Parathyroid adenoma (tissue), 2 donors: ENCODE measurements at regions not wholly inside any gene's neighbourhood (a gene's known extent, or its start where the extent isn't known, plus 50 kb on each side); places are given as distances from the start of the nearest gene placed in this dataset.

Experiments
- H2AFZ ChIP-seq: fragments of 300-600 bp; sonication (generic); one replicate; pipeline ENCODE4 v1.7.0; 2017; ENCODE audit warnings: antibody characterized with exemption, mild to moderate bottlenecking
- H3K27ac ChIP-seq: fragments of 300-600 bp; sonication (generic); one replicate; pipeline ENCODE4 v1.7.0; 2017
- H3K27me3 ChIP-seq: fragments of 300-600 bp; sonication (generic); one replicate; pipeline ENCODE4 v1.7.0; 2017; ENCODE audit warnings: low read length; ENCODE audit not compliant: control insufficient read depth, insufficient read depth
- H3K36me3 ChIP-seq: fragments of 300-600 bp; sonication (generic); one replicate; pipeline ENCODE4 v1.7.0; 2017; ENCODE audit warnings: low read length; ENCODE audit not compliant: control insufficient read depth, insufficient read depth
- H3K4me1 ChIP-seq: fragments of 300-600 bp; sonication (generic); one replicate; pipeline ENCODE4 v1.7.0; 2017; ENCODE audit warnings: control low read depth
- H3K4me2 ChIP-seq: fragments of 300-600 bp; sonication (generic); one replicate; pipeline ENCODE4 v1.7.0; 2017; ENCODE audit warnings: low read length
- H3K4me3 ChIP-seq: fragments of 300-600 bp; sonication (generic); one replicate; pipeline ENCODE4 v1.7.0; 2017; ENCODE audit warnings: low read depth, low read length
- H3K79me2 ChIP-seq: fragments of 300-600 bp; sonication (generic); one replicate; pipeline ENCODE4 v1.7.0; 2017; ENCODE audit warnings: control low read depth
- H3K9ac ChIP-seq: fragments of 300-600 bp; sonication (generic); one replicate; pipeline ENCODE4 v1.7.0; 2017; ENCODE audit warnings: mild to moderate bottlenecking
- H3K9me3 ChIP-seq: fragments of 300-600 bp; sonication (generic); one replicate; pipeline ENCODE4 v1.7.0; 2017; ENCODE audit warnings: low read length; ENCODE audit not compliant: control insufficient read depth
- TF ChIP-seq, protein P1 (sequence below): fragments of 300-600 bp; sonication (generic); IDR thresholded peaks from one replicate; pipeline ENCODE4 v1.7.0; 2017; ENCODE audit warnings: antibody characterized with exemption, mild to moderate bottlenecking
- donor health status: primary hyperparathyroidism.

DNA sequence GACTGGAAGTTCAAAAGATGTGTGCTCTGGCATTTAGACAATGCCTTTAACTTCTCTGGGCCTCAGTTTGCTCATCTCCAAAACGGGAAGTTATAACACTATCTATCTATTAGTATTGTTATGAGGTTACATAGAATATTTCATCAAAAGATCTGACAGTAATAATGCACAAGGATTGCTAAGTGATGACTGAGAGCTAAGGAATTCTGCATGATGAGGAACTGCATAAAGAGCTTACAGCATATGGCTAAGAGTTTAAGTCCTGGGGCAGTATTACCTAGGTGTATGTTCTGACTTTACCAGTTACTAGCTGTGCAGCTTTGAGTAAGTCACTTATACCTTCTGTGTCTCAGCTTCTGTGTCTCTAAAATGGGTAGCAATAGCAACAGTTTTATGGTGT is 160.1 kb upstream of the TMPO start:
- no peaks in the 10 kb centered on the region for H3K79me2 ChIP-seq
- H3K9ac ChIP-seq: no peak overlapping the region
- H3K4me2 ChIP-seq: no peak overlapping the region
- H3K4me1 ChIP-seq: no peaks in the 10 kb centered on the region
- no peak overlapping the region for H3K4me3 ChIP-seq
- H3K27ac ChIP-seq: no peak overlapping the region
- no peaks in the 10 kb centered on the region for H3K9me3 ChIP-seq
- H3K27me3 ChIP-seq: no peaks in the 10 kb centered on the region
- H3K36me3 ChIP-seq: no peaks in the 10 kb centered on the region
- TF ChIP-seq, protein P1, sequence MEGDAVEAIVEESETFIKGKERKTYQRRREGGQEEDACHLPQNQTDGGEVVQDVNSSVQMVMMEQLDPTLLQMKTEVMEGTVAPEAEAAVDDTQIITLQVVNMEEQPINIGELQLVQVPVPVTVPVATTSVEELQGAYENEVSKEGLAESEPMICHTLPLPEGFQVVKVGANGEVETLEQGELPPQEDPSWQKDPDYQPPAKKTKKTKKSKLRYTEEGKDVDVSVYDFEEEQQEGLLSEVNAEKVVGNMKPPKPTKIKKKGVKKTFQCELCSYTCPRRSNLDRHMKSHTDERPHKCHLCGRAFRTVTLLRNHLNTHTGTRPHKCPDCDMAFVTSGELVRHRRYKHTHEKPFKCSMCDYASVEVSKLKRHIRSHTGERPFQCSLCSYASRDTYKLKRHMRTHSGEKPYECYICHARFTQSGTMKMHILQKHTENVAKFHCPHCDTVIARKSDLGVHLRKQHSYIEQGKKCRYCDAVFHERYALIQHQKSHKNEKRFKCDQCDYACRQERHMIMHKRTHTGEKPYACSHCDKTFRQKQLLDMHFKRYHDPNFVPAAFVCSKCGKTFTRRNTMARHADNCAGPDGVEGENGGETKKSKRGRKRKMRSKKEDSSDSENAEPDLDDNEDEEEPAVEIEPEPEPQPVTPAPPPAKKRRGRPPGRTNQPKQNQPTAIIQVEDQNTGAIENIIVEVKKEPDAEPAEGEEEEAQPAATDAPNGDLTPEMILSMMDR: no peak
- no peak overlapping the region for H2AFZ ChIP-seq

DNA sequence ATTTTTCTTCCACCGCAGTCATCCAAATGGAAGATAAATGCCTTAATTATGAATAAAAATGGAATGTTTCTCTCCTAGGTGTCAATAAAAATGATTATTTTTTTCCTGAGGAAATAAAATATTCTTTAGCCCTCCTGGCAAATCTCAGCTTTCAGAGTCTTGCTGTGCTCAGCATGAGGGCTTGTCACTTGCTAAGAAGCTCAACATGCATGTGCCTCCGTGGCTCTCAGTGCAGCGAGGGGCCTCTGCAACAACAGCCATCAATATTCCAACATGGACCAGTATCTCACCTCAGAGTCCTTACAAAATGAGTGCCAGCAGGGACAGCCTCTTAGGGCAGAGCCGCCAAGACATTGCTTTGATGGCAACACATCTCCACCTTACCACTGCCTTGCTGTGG is 159.5 kb upstream of the TMPO start:
- no peak overlapping the region for H3K4me2 ChIP-seq
- no peak overlapping the region for H3K27ac ChIP-seq
- H3K27me3 ChIP-seq: no peaks in the 10 kb centered on the region
- H3K9me3 ChIP-seq: no peaks in the 10 kb centered on the region
- no peak overlapping the region for H3K9ac ChIP-seq
- H3K4me3 ChIP-seq: no peak overlapping the region
- H3K4me1 ChIP-seq: no peaks in the 10 kb centered on the region
- H3K79me2 ChIP-seq: no peaks in the 10 kb centered on the region
- H2AFZ ChIP-seq: no peak overlapping the region
- no peaks in the 10 kb centered on the region for H3K36me3 ChIP-seq
- TF ChIP-seq, protein P1: no peak

DNA sequence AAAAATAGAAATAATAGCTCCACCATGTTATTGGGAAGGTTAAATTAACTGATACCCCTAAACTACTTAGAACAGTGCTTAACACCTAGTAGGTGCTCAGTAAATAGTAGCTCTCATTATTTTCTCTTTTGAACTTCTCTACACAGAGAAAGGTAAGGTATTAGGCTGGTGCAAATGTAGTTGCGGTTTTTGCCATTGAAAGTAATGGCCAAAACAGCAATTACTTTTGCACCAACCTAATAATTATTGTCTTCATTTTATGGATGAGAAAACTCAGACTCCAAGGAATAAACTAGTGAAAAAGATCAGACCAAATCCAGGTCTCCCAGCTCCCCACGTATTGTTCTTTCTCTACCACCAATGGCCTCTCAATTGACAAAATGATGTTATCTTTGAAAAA is 157.2 kb upstream of the TMPO start:
- TF ChIP-seq, protein P1: no peak
- H3K9me3 ChIP-seq: no peaks in the 10 kb centered on the region
- H3K4me3 ChIP-seq: no peak overlapping the region
- no peaks in the 10 kb centered on the region for H3K4me1 ChIP-seq
- H3K4me2 ChIP-seq: no peak overlapping the region
- no peaks in the 10 kb centered on the region for H3K36me3 ChIP-seq
- no peak overlapping the region for H2AFZ ChIP-seq
- H3K27ac ChIP-seq: no peak overlapping the region
- no peaks in the 10 kb centered on the region for H3K27me3 ChIP-seq
- H3K79me2 ChIP-seq: no peaks in the 10 kb centered on the region
- H3K9ac ChIP-seq: no peak overlapping the region

DNA sequence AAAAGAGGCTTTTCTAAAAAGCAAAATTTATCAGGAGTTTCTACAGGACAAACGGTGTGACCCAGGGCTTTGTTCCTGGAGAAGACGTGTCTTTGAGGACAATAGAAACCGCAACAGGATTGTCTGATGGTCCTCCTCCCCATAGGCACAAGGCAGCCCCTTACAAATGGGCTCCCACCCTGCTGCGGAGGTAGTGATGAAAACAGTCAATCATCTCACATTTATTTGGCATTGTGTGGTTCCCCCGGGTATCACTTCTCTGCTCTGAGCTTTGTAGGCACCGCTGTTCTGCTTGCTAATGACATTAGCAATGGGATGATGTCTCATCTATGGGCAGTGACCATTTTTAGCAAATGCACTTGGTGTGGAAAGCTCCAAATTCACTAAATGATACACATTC is 155.5 kb upstream of the TMPO start:
- Histone ChIP-seq H3K79me2 (no peaks in the 10 kb centered on the region), H3K4me1 (no peaks in the 10 kb centered on the region), H3K4me2 (no peak overlapping the region), H3K36me3 (no peaks in the 10 kb centered on the region), H3K9ac (no peak overlapping the region), H3K4me3 (no peak overlapping the region), H3K27me3 (no peaks in the 10 kb centered on the region), H2AFZ (no peak overlapping the region), H3K9me3 (no peaks in the 10 kb centered on the region), H3K27ac (no peak overlapping the region)
- TF ChIP-seq, protein P1: no peak

DNA sequence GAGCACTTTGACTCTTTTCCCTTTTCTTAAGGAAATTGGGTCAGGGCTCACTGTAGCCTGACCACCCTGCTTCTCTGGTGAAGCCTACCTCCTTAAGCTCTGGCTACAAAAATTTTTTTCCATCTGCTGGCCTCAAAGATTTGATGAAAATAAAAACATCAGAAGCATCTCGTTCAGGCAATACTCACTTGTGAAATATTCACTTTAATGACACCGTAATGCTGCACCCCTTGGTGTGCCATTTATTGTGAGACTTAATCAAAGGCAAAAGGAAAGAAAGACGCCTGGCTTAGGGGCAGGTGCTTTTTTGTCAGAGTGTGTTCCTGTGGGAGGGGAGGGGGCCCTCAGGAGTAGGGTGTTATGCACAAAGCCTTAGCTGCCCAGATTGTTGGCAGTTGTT is 155.0 kb upstream of the TMPO start:
- no peak overlapping the region for H3K9ac ChIP-seq
- H3K79me2 ChIP-seq: no peaks in the 10 kb centered on the region
- no peaks in the 10 kb centered on the region for H3K27me3 ChIP-seq
- no peaks in the 10 kb centered on the region for H3K4me1 ChIP-seq
- no peaks in the 10 kb centered on the region for H3K9me3 ChIP-seq
- no peak overlapping the region for H3K4me2 ChIP-seq
- no peak overlapping the region for H3K4me3 ChIP-seq
- H3K27ac ChIP-seq: no peak overlapping the region
- TF ChIP-seq, protein P1: no peak
- no peak overlapping the region for H2AFZ ChIP-seq
- H3K36me3 ChIP-seq: no peaks in the 10 kb centered on the region
